Neural crest cell (in vitro differentiated cells): ENCODE measurements at regions not wholly inside any gene's neighbourhood (a gene's known extent, or its start where the extent isn't known, plus 50 kb on each side); places are given as distances from the start of the nearest gene placed in this dataset.

Experiments used
- DNase-seq: peaks from one replicate; pipeline ENCODE4 v3.0.0; 2021; ENCODE audit warnings: low read depth, mixed read lengths, low spot score
- H3K27ac Mint-ChIP-seq: one replicate; pipeline ENCODE4 v1.8.0; 2021; ENCODE audit warnings: mild to moderate bottlenecking, mixed read lengths; ENCODE audit not compliant: unreplicated experiment
- H3K27me3 Mint-ChIP-seq: 2 replicates; pipeline ENCODE4 v1.8.0; 2021; ENCODE audit warnings: low read depth, mild to moderate bottlenecking, mixed read lengths
- H3K36me3 Mint-ChIP-seq: 2 replicates; pipeline ENCODE4 v1.8.0; 2021; ENCODE audit warnings: low read depth, mild to moderate bottlenecking, mixed read lengths
- H3K4me1 Mint-ChIP-seq: 2 replicates; pipeline ENCODE4 v1.8.0; 2021; ENCODE audit warnings: mixed read lengths
- H3K4me3 Mint-ChIP-seq: one replicate; pipeline ENCODE4 v1.8.0; 2021; ENCODE audit warnings: mild to moderate bottlenecking, mixed read lengths
- H3K9me3 Mint-ChIP-seq: 2 replicates; pipeline ENCODE4 v1.8.0; 2021; ENCODE audit warnings: mixed read lengths
- CTCF ChIP-seq: fragments of 200-600 bp; sonication (generic); conservative IDR thresholded peaks from 2 replicates; pipeline ENCODE4 v1.5.0; 2021; ENCODE audit warnings: antibody characterized with exemption, mild to moderate bottlenecking

- no peak overlapping the region for H3K27ac Mint-ChIP-seq
- no peaks in the 10 kb centered on the region for H3K27me3 Mint-ChIP-seq
- peaks cover 6% of the 10 kb centered on the region for H3K9me3 Mint-ChIP-seq
- no peak for TF ChIP-seq CTCF
- no peak overlapping the region for H3K4me3 Mint-ChIP-seq
- no peaks in the 10 kb centered on the region for H3K4me1 Mint-ChIP-seq
- DNase-seq, result no peak
- no peaks in the 10 kb centered on the region for H3K36me3 Mint-ChIP-seq
Observed at GRCh38 chr21:16028142-16028541, 298.4 kb downstream of the USP25 start.

- no peak for DNase-seq
- Mint-ChIP-seq H3K9me3 (peaks cover 4% of the 10 kb centered on the region), H3K4me3 (no peak overlapping the region), H3K27me3 (no peaks in the 10 kb centered on the region), H3K36me3 (no peaks in the 10 kb centered on the region), H3K27ac (no peak overlapping the region), H3K4me1 (no peaks in the 10 kb centered on the region)
- no peak for TF ChIP-seq CTCF
Observed at GRCh38 chr21:16028941-16029464, 299.2 kb downstream of the USP25 start.

GRCh38 chr21:16033193-16033592 lies 303.4 kb downstream of the USP25 start:
- H3K9me3 Mint-ChIP-seq, result no peaks in the 10 kb centered on the region
- DNase-seq, result no peak
- H3K4me1 Mint-ChIP-seq, result no peaks in the 10 kb centered on the region
- no peak for TF ChIP-seq CTCF
- no peaks in the 10 kb centered on the region for H3K27me3 Mint-ChIP-seq
- no peak overlapping the region for H3K4me3 Mint-ChIP-seq
- no peaks in the 10 kb centered on the region for H3K36me3 Mint-ChIP-seq
- H3K27ac Mint-ChIP-seq, result no peak overlapping the region

GRCh38 chr21:16034446-16035190 lies 304.8 kb downstream of the USP25 start:
- H3K36me3 Mint-ChIP-seq, result no peaks in the 10 kb centered on the region
- TF ChIP-seq CTCF, result no peak
- H3K4me3 Mint-ChIP-seq, result no peak overlapping the region
- H3K27ac Mint-ChIP-seq, result no peak overlapping the region
- H3K9me3 Mint-ChIP-seq, result no peaks in the 10 kb centered on the region
- no peaks in the 10 kb centered on the region for H3K27me3 Mint-ChIP-seq
- no peaks in the 10 kb centered on the region for H3K4me1 Mint-ChIP-seq
- no peak for DNase-seq

GRCh38 chr21:16037421-16037955 lies 307.7 kb downstream of the USP25 start:
- TF ChIP-seq CTCF, result no peak
- Mint-ChIP-seq H3K4me1 (no peaks in the 10 kb centered on the region), H3K36me3 (no peaks in the 10 kb centered on the region), H3K27ac (no peak overlapping the region), H3K9me3 (peaks cover 3% of the 10 kb centered on the region), H3K27me3 (no peaks in the 10 kb centered on the region), H3K4me3 (no peak overlapping the region)
- no peak for DNase-seq
